ENCODE measurements at regions not wholly inside any gene's neighbourhood (a gene's known extent, or its start where the extent isn't known, plus 50 kb on each side); places are given as distances from the start of the nearest gene placed in this dataset.
"Not testable (repeated sequence)": the region's sequence is repeated elsewhere in the genome, so short reads cannot be mapped to it uniquely, and the experiment has no call there.

DNA sequence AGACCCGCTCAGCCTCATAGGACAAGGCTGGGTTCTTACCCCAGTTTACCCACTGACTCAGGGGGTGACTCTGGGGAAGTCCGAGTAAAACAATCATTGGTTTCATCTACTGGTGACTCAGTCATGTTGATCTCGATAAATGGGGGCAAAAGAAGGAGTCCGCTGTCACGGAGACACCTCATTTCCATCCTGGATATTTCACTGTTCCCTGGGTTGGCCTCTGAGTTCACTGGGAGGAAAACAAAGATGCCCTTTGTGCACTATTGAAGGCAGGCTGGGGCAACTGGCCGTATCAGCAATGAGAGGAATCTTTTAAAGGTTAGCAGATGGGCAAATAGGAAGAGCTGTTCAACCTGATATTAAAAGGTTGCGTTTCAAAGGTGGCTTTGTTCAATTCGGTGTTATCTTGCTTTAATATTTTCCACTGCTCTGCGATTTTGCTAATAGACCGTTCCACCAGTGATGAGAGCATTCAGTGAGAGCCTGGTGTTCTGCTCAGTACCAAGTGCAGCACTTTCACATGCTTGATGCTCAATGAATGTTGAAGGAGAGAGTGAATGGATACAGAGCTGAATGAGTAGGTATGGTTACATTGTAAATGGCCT is 110.2 kb upstream of the EGFLAM start:
- DNase-seq (ENCODE audit: low spot score), result no peak

DNA sequence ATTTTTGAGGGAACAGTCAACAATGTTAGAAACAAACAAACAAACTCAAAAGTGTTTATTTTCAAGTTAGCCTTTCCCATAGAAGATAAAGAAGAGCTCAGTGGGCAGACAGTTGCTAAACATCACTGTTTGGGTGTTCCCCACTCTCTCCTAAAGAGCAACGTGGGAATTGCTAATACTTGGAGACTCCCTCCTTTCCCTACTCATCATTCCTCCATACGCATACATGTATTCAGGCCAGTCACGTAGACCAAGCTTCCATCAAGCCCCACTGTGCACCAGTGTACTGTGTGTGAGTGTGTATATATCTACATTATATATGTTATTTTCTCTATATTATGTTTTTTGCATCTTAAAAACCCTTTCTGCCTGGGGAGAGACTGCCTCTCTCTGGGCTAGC is 115.0 kb upstream of the EGFLAM start:
- no peak for DNase-seq (ENCODE audit: low spot score)

DNA sequence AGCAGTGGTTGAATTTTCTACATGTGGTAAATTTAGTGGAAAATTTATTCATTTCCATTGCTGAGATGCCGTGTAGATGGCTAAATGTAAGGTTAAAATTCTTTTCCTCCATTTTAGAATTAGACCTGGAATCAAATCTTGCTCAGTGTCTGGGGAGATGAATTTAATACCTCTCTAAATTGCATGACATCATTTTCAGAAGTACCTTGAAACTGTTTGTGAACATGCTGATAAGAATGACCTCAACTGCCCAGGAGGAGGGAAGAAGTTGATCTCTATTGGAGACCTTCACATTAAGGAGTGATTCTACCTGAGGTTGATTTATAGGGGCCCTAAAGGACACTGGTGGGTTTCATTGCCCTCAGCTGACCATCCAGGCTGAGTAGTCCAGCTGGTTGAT is 116.7 kb upstream of the EGFLAM start:
- DNase-seq (ENCODE audit: low spot score), result no peak

DNA sequence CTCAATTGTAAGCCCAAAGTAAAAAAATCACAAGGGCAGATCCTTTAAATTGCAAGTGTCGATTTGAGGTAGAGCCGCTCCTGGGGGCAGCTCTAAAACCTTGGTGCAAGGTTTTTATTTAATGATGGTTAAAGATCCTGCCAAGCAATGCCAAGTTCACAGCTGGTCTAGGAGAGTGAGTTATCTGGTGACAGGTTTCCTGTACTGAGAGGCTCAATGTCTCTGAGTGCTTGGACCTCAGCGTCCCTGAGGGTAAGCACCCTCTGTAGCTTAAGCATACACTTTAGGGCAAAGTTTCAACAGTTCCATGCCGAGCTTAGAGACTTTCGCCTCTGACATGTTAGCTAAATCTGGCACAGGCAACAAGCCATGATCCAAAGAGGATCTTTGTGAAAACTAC is 119.8 kb upstream of the EGFLAM start:
- no peak for DNase-seq (ENCODE audit: low spot score)

DNA sequence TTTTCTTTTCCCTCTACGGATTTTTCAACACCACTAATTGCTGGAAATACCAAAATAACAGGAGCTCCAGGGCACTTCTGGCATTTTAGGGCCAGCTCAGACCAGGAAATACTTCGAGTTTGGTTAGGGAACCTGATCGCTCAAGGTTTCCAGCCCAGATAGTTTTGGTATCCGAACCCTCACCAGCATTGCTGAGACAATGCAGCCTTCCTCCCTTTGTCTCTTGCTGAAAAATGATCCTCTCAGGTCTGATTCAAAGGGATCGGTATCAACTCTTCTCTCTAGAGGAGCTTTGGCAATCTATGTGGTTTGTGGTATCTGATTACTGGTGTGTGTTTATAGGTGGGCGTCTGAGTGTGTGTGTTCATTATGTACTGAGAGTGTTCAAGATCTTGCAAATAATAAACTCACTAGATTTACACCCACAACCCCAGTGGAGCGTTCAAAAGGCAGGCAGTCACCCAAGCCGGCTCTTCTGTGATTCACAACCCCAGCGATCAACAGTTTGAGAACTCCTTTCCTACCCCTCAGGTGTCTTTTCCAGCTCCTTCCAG is 122.8 kb upstream of the EGFLAM start:
- DNase-seq (ENCODE audit: low spot score), result no peak

DNA sequence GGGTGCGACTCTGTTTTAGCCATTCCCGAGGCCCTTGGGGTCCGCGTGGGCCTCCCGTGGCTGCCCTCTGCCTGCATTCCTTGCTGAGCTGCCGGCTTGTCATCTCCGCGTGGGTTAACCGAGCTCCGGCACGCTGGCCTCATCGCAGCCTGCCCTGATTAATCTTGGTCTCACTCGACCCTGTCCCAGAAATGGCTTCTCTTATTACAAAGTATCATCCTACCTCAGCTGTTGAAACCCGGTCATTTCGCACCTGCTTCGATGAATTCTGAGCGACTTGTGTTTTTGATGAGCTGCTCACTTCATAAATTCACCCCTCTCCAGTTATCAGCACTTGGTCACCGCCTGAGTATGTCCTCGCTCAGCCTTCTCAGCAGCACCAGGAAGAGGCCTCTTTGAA is 123.5 kb upstream of the EGFLAM start:
- no peak for DNase-seq (ENCODE audit: low spot score)

DNA sequence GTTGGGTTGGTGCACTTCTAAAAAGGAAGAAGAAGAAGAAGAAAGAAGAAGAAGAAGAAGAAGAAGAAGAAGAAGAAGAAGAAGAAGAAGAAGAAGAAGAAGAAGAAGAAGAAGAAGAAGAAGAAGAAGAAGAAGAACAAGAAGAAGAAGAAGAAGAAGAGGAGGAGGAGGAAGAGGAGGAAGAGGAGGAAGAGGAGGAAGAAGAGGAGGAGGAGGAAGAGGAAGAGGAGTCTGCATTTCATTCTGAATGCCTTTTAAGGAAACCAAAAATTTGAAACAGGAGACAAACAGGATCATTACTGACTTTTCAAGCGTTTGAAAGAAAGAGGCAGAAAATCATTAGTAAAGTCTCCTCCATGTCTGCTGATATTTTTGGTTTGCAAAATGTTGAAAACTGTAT is 124.1 kb upstream of the EGFLAM start:
- DNase-seq (ENCODE audit: low spot score), result not testable (repeated sequence)

DNA sequence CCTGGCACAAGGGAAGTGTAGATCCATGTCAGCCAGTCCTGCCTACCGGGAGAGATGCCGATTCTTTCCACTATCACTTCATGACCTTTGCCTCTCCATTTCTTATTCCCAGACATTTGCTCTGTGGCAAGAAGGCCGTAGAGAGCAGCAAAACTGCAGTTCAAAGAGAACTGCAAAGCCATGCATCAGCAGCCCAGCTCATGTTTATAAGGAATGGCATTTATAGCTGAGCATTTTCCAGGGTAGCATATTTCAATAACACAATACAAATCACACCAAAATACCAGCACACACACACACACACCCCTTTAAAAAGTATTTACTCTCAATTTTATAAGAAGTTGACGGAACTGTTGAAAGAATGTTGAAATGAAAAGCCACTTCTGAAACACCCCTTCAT is 126.7 kb upstream of the EGFLAM start:
- DNase-seq (ENCODE audit: low spot score), result no peak

DNA sequence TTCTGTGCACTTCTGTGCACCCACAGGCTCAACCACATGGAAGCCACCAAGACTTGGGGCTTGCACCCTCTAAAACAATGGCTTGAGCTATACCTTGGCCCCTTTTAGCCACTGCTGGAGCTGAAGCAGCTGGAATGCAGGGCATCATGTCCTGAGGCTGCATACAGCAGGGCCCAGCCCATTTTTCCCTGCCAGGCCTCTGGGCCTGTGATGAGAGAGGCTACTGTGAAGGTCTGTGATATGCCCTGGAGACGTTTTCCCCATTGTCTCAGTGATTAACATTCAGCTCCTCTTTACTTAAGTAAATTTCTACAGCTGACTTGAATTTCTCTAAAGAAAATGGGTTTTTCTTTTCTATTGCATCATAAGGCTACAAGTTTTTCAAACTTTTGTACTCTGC is 134.0 kb upstream of the EGFLAM start:
- DNase-seq (ENCODE audit: low spot score), result no peak

DNA sequence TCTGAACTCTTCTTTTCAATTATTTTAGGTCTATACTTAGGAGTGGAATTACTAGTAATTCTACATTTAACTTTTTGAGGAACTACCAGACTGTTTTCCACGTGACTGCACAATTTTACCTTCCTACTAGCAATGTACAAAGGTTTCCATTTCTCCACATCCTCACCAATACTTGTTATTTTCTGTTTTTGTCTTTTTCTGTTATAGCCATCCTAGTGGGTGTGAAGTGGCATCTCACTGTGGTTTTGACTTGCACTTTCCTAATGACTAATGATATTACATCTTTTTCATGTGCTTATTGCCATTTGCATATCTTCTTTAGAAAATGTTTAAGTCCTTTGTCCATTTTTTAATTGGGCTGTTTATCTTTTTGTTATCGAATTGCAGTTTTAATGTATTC is 136.9 kb upstream of the EGFLAM start:
- DNase-seq (ENCODE audit: low spot score), result no peak

DNA sequence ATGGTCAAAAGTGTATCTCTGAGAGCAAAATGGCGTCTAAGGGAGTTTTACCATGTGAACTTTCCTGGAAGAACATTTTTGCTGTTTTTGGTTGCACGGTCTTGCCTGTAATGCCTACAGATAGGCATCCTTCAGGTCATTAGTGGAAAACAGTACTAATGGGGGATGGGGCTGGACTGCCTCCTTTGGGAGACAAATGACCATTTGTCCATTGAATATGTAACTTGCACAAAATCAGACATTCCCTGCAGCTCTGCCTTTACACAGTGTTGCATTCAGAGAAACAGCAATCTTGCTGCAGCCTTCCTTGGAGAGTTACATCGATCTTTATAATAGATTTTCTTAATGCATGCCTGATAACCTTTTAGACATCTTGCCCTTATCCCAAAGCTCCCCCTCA is 138.5 kb upstream of the EGFLAM start:
- DNase-seq (ENCODE audit: low spot score), result no peak

DNA sequence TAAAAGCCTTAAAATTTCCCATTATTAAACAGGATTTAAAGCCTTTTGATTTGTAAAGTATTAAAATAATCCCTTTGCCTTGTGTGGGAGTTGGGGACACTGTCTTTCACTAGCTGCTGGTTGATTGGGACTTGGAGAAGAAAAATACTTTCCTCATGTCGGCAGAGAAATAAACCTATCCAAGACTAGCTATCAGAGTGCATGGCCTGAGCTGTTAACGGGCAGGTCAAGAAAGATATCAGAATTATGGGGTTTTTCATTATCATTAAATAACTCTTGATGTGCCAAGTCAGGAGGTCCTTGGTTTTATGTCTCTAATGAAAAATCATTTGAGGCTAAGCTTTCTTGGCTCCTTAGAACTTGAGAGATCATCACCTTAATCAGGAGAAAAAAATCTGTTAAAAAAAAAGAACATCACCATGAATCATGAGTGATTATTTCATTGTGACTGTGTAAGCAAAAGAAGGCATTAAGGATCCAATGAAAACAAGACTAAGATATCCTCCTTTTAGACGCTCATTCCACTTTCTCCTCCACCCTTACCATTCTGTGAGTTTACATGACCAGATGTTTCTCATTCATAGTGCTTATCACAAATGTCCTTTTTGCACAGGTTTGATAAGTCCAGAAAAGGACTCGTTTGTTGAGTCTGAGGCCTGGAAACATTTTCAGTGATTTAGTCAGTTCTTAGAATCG is 140.4 kb upstream of the EGFLAM start:
- no peak for DNase-seq (ENCODE audit: low spot score)

DNA sequence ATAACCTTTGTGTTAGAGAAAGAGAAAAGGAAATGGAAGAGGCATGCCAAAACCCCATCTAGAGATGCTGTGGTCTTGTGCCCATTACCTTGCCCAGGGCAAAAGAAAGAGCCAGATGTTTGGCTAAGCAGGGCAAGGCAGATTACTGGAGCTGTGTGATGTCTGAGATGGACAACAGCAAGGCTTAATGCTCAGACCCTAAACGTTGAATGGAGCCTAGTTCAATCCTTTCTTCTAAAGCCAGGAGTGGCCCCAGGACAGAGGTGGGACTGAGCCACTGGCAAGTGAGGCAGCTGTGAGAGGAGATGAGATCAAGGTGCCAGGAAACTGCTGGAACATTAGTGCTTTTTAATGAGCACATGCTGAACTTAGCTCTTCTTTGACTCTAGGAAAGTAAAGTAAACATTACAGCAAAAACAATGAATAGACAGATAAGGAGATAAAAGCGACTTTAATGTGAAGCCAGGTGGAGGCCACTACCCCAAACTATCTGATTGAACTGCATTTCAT is 143.0 kb upstream of the EGFLAM start:
- no peak for DNase-seq (ENCODE audit: low spot score)

DNA sequence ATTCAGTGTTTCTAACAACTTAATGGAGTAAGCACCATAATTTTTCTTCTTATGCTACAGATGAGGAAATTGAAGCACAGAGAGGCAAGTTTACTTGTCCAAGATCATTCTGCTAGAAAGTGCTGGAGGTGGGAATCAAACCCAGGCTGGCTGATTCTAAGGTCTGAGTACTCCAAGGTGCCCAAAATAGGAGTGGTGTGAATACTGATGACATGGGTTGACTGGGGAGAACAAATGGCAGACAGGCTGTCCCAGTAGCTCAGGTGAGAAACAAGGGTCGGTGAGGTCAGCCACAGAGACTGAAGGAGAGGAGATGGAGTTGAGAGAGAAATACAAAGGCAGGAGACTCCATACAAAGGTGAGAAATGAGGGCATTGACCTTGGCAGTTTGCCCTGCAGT is 144.5 kb upstream of the EGFLAM start:
- DNase-seq (ENCODE audit: low spot score), result no peak

DNA sequence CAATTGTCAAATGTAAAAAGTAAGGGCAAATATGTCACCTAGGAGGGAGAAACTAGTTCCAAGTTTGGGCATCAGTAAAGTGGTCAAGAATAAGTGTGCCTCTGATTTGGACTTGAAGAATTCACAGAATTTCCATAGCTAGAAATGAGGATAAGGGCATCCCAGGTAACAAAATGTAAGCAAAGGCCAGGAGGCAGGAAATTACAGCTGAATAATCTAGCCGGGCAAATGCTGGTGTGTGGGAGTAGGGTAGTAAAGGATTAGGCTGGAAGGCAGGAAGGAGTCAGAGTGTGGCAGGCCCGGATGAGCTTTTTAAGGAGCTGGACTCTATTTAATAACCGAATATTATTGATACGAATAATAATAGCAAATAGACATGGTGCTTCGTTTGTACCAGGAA is 144.9 kb upstream of the EGFLAM start:
- no peak for DNase-seq (ENCODE audit: low spot score)

DNA sequence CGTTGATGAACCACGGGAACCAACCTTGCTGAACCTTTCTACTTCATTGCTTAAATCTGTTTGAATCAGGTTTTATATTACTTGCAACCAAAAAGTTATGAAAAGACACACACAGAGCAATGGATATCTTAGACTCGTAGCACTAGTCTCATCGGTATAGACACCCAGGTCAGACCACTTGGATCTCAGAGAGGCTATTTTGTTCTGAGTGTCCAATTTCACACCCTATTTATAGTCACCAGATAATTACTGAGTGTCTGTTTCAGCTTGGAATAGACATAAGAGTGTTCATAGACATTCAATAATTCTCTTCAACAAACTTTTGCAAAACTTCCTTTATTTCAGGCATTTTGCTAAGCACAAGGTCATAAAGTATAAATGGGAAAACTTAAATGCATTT is 145.4 kb upstream of the EGFLAM start:
- no peak for DNase-seq (ENCODE audit: low spot score)

DNA sequence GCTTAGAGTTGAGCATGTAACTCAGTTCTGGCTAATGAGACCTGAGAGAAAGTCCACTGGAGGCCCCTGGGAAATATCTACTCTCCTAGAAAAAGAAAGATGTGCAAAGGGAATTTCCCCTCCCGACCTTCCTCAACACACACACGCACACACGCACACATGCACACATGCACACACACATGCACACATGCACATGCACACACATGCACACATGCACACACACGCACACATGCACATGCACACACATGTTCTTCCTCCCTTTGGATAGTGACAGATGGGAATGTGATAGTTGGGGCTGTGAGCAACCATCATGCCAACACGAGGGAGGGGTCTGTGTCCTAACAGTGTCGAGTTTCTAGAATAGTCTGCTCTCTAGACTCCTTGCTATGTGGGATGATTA is 148.2 kb upstream of the EGFLAM start:
- no peak for DNase-seq (ENCODE audit: low spot score)

DNA sequence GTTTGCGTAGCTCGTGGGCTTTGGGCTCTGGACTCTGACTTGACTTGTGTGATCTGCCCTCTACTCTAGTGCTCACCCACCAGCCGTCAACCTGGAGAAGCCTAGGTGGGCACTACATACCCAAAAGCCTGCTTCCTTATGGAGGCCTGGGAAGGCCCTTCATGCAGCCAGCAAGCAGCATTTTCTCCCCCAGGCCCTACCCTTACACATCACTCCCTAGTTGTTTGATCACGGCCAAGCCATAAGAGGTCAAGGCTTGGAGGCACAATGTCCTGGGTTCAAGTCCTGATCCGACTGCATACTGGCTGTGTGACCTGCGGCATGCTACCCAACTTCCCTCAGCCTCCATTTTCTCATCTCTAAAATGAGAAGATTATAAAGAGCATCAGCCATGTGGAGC is 151.3 kb upstream of the EGFLAM start:
- DNase-seq (ENCODE audit: low spot score), result no peak

DNA sequence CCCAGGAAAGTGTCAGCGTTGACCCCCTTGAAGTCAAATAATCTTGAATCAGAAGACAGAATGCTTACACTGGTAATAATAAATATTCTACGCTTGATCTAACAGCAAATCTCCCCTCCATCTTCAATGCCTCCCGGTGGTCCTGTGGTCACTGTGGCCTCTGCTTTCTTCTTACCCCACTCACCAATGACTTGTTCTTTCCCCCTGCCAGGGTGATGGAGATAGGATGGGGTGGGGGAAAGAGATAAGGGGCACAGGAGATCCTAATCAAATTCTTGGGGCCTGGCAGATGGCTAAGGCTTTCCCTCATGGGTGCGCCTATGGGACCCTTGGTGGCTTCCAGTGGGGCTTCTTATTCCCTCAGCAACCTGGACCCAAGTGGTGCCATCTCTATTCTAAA is 152.6 kb upstream of the EGFLAM start:
- no peak for DNase-seq (ENCODE audit: low spot score)

DNA sequence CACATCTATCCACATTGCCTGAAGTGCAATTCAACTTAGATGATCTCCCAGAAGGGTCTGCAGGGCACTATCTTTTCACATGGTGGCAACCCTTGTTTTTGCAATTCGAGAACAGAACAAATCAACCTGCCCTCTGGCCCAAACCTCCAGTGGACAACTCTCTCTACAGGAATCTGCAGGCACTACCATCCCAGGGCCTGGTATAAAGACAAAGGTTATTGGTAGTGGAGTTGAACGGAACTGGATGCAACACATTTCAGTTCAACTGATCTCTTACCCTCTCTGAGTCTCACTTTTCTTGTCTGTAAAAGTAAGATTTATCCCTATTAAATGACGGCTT is 153.2 kb upstream of the EGFLAM start:
- DNase-seq (ENCODE audit: low spot score), result no peak

DNA sequence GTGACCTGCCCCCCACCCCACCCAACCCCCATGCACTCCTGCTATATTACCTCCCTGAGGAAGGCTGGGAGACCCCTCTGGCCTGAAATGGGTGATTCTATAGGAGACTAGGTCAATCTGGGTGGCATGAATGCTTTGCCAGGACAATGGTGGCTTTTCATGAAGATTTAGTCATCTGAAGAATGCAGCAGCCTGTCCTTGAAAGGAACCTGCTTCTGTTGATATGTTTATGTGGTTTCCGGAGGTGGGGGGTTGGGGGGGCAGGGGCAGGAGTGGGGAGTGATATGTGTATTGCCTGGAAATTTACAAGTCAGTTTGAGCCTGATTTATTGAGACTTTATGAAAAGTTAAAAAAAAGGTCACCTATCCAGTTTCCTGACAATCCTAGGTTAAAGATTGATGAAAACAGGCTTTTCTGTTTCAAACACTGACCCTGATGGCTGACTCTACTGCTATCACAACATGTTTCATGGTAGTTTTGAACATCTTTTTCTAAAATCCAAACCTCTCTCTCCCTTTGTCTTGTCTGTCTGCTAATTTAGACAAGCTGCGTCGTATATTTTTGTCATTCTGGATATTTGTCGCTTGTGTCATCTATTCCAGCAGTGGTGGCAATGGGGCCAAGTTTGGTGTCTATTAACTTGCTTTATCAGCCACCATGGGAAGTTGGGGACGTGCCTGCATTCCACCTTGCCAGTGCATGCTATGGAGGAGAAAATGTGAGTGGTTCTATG is 153.7 kb upstream of the EGFLAM start:
- DNase-seq (ENCODE audit: low spot score), result peak; percentile 17

DNA sequence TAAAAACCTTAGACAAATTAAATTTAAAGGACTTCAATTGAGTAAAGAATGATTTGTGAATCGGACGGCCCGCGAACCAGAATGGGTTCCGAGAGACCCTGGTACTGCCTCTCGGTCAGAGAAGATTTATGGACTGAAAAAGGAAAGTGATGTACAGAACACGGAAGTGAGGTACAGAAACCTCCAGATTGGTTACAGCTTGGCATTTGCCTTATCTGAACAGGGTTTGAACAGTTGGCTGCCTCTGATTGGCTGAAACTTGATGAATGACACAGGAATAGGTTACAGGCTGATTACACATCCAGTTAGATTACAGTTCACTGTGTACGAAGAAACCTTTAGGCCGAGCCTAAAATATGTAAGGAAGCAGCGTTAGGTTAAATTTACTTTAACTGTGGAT is 156.5 kb upstream of the EGFLAM start:
- no peak for DNase-seq (ENCODE audit: low spot score)

Data from HT-29 (cell line).